Activated CD4-positive, alpha-beta T cell treated with anti-CD3 and anti-CD28 coated beads, Interleukin-2, Interleukin-6, amounts not matched to agents 100 ng/mL and 50 ng/mL, durations not matched to agents 16 hours and 8 hours (primary cell): ENCODE measurements at regions not wholly inside any gene's neighbourhood (a gene's known extent, or its start where the extent isn't known, plus 50 kb on each side); places are given as distances from the start of the nearest gene placed in this dataset.

Experiments
- DNase-seq: peaks from one replicate; pipeline ENCODE4 v3.0.0-alpha.2; 2020

DNA sequence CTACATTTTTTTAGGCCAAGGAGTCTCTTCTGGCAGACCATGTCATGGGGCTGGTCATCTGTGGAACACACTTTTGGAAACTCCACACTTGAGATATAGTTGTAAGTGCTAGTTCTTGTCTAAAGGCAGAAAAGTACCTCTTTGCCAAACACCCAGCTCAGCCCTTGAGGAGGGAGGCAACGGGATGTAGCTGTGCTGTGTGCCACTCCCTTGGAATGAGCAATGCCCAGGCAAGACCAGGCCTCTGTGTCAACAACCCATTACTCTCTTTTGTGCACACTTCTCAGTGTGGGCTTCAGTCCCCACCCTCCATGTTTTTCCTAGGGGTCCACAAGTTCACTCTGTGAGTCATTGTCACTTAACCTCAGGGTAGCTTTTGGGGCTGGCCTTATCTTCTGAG is 528.3 kb upstream of the CFAP20DC start:
- DNase-seq: no peak

DNA sequence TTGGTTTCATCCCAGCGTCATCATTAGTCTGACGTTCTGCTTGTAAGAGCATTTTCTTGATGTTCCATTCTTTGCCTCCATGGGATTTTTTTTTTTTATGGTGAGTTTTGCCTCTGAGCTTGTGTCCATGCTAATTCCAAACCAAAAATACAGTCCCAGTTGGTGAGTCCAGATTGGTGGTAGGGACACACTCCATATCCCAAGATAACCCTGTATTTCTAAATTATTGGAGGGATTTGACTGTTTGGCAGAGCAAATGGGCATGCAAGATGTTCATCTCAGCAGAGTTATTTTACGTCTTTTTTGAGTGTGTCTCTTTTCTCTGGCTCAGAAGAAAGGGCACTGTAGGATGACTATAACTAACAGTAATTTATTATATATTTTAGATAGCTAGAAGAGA is 526.8 kb upstream of the CFAP20DC start:
- DNase-seq: no peak

DNA sequence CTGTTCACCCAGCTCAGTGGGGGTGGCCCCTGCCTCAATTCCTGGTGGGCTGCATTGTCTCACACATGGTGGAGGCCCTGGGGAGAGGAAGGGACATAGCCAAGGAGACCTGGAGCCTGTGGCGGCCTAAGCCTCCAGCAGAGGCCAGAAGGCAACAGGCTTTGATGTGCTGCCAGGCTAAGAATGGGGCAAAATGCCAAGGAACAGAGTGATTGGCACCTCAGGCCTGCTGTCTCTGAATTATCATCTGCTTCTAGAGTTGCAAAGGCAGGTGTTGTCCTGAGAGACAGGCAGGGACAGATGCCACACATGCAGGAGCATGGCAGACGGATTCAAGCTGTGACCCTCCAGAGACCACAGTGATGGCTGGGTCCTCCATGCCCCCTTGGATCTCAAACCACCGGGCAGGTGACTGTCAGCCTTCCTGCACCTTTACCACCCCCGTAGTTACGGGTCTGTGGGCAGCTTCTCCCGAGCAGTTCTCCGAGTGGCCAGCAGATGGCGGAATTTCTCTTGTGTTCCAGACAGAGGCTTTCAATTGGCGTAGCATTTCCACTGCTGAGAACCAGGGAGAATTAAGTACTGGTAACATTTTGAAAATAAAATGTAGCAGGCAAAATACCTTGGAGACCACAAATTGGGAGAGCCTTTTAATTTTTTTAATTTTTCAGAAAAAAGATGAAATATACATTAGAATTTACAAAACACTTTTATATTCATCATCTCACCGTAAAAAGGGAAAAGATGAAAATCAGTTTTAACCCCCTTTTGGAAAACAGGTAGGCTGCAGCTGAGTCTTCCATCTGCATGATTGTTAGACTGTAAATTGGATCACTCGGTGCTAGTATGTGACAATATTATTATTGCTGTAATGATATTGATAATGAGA is 525.5 kb upstream of the CFAP20DC start:
- DNase-seq: peak; percentile 94

DNA sequence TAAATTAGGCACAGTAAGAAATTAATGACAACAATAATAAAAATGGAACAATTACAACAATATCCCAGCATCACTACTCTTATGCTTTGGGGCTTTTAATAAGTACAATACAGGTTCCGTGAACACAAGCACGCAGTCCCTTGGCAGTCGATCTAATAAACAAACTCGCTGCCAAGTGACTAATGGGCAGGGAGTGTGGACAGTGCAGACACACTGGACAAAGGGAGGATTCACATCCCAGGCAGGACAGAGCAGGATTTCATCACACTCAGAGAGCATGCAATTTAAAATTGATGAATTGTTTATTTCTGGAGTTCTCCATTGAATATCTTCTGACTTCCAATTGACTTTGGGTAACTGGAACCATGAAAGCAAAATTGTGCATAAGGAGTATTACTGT is 524.1 kb upstream of the CFAP20DC start:
- DNase-seq: no peak

DNA sequence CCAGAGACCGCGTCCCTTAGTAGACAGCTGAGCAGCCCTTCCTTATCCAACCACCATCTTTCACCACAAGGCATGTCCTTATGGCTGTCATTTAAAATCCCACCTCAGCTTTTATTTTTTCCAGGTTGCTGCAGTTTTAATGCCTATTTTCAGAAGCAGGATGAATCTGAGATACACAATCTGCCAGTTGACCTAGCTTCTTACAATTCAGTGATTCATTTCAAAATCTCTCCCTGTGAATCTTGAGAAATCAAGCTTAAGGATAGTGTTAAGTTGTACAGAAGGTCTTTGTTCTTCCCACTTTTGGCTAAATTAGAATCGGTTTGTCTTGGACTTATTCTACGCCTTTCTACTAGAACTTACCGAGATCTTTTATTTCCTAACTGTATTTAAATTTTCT is 522.3 kb upstream of the CFAP20DC start:
- no peak for DNase-seq

DNA sequence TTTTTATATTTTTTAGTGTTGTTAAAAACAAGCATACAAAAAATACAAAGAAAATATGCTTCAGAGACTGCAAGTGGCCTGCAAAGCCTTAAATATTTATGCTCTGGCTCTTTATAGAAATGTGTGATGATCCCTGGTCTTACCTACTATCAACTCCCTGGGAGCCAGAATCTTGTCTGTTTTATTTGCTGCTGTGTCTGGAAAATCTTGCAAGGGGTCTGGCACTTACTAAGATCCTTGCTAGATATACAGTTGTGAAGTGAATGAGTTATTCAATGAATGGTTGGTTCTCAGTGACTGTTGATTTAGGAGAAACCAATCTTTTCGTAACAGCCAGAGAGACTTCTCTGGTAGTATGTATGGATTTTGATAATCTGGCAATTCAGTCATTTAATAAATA is 521.0 kb upstream of the CFAP20DC start:
- no peak for DNase-seq

DNA sequence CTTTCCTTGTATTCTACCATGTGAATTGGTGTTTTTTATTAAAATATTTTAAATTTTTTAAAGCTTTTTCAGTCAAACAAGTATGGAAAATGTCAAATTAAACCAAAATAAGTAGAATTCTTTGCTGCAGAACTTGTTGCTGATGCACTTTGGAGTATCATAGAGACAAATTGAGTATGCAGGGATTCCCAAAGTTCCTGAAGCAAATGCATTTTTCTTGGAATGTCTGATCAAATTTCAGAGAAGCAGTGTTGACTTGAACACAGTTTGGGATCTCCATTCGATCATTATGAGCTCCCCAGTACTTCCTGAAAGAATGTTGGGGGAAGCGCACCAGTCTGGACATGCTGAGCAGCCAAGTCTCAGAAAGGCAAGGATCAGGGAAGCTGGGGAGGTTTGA is 517.8 kb upstream of the CFAP20DC start:
- DNase-seq: no peak

DNA sequence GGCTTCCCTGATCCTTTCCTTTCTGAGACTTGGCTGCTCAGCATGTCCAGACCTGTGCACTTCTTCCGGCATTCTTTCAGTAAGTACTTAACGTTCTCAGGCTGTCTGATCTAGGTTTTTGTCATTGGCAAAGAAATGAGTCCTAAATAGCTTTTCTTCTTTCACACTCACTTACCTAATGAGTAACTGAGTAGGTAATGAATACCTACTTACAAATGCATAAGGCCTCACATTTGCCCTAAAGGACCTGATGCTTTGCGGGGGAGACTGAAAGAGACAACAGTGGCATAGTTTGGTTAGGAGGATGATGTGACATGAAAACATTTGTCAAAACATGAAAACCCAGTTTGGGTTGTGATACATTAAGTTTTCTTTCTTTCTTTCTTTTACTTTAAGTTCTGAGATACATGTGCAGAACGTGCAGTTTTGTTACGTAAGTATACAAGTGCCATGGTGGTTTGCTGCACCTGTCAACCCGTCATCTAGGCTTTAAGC is 516.7 kb upstream of the CFAP20DC start:
- peak; percentile 84 for DNase-seq

DNA sequence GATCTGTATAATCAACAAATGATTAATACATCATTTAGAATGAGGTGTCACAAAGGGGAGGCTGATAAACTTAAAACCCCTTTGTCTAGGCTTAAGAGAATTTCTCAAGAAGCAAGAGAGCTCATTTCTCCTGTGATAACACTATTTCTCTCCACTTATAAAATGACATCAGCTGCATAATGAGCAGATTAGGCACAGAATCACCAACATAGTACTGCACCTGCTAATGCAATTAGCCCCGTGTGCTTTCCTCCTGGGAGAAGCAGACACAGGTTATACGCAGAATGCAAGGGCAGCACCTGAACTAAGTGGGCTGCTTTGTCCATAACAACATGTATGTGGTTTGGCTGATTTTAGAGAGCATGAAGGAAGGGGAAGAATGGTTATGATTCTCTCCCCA is 515.3 kb upstream of the CFAP20DC start:
- DNase-seq: no peak

DNA sequence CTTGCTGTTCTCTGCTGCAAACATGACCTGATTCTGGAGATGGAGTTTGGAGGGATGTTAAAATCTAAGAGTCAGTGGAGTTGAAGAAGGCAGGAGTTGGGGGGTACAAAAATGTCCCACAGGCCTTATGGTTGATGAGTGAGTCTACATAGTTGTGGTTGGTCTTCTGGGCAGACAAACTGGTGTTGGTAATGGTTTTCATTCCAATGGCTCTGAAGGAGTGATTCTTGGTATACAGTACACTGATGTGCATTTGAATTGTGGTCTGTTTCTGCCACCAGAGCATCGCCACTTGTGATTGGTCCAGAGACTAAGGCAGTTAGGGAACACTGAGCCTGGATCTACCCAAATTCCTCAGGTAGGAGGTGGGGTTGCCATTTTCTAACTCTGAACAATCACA is 514.1 kb upstream of the CFAP20DC start:
- no peak for DNase-seq

DNA sequence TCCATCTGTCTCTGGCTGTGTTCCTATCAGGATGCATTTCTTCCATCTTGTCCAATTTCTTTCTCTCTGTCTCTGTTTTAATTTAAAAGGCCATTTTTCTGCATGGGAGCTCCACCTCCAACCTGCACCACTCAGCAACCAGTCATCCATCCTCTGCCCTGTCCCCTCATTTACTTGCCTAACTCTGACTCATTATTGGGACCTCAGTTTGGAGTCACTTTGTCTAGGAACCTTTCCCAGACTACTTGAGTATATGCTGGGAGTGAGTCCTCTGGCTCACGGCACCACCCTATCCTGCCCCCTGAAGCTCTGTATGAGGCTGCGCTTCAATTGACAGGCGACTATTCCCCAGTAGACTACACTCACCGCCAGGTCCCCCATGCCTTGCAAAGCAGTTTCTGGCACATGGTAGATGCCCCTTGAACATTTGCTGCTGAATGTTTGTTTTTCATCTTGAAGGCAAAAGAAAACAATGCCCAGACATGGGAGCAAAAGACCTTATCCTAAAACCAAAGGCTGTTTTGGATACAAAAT is 513.3 kb upstream of the CFAP20DC start:
- DNase-seq: no peak

DNA sequence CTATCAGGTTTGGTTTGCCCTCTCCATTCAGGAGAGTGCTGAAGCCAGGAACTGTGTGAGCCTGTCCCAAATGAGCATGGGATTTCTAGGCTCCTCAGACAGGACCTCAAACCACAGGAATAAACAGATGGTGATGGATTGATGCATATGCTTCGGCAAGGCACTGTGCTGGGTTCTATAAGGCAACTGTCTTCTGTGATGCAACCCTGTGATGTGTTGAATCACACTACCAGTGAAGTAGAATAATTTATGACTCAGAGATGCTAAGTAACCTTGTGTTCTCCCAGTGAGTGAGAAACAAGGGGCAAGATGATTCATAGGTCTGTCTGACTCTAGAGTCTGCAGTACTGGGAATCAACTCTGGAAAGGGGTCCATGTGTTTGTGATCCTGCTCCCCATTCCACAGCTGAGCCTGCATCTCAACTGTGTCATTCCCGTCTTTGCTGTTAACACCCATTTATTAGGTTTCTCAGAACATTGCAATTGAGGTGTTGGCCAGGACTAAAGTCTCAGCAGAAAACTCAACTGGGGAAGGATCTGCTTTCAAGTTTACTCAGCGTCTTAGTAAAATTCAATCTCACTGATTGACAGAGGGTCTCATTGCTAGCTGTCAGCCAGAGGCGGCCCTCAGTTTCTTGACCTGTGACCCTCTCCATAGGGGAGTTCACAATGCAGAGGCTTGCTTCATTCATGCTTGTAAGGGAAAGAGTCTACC is 510.1 kb upstream of the CFAP20DC start:
- DNase-seq: peak; percentile 85

DNA sequence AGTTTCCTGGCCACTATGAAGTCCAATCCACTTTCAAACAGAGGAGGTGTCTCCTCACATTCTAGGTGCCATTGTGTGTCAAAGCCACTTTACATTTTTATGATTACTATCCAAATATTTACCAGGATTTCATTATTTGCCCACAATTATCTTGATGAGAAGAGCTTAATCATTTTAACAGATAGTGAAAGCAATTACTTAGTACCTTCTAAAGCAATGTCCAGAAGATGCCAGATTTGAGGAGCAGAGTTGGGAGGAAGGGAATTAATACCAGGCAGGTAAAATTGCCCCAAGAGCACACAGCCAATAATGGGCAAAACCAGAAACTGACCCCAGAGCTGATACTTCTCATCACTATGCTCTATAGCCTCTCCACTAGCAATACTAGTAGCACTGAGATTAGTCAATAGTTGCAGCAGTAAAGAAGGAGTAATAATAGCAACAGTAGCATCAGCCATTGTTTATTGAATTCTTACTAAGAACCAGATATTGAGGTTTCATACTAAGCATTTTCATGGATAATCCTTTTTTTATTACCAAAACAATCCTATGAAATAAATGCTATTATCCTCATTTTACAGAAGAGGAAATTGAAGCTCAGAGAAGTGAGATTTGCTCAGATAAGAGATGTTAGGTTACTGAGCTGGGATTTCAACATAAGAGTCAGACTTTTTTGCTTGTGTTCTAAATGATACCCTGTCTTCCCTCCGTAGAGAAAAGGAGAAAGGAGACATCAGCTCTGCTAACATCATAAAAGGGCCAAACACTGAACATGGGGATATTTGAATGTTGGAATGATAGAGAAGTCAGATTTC is 509.3 kb upstream of the CFAP20DC start:
- peak; percentile 35 for DNase-seq

DNA sequence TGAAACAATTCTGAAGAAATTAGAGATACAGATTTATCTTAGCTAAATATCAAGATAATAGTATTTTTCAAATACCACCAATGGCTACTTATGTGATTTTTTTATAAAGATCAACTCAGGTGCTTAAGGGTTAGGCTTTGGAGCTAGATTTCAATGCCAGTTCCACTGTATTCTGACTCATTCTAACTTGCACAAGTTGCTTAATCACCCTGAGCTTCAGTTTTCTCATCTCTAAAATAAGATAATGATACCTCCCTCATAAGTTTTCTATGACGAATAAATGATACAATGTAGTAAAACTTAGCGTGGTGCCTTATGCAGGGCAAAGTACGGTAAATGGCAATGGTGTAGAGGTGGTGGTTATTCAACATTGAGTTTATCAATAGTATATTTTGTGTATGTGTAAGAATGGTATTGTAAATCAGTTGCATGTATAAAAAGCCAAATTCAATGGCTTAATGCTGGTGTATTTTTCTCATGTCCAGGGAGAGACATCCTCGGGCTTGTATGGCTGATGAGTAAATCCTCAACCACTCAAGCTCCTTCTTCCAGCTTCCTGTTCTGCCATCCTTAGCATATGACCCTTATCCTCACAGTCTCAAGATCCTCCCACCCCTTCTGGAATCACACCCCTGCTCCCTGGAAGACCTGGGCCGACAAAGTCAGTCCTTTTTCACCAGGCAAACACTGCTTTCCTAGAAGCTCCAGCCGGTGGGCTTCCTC is 505.9 kb upstream of the CFAP20DC start:
- DNase-seq: no peak

DNA sequence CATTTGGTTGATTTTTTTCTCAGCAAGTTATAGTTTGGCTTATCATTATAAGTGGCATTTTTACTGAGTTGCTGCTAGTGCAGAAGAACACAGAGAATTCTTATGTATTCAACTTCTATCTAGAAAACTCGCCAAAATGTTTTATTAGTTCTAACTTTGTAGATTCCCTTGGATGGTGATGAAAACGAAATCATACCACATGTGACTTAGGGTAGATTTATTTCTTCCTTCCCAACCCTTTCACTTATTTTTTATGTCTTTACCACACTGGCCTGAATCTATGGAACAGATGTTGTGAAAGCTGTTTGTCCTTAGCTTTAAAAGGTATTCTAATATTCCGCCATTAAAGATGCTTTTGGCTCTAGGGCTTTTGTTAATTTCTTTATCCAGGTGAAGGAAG is 503.3 kb upstream of the CFAP20DC start:
- no peak for DNase-seq

DNA sequence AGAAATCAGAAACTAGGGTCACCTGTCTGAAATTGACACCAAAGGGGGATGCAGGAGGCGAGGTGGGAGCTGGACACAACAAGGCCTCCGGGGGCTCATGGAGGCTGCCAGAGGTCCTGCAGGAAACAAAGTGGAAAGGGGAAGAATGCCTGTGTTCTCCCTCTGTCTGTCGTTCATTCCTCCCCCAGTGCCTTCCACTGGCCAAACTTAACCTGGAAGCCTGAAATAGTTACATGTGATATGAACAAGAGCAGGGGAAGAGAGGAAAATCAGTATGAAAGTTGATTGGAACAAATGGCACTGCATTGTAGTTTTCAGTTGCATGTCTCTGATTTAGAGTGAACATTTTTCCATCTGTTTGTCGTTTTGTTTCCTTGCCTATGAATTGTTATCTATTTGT is 502.0 kb upstream of the CFAP20DC start:
- no peak for DNase-seq

DNA sequence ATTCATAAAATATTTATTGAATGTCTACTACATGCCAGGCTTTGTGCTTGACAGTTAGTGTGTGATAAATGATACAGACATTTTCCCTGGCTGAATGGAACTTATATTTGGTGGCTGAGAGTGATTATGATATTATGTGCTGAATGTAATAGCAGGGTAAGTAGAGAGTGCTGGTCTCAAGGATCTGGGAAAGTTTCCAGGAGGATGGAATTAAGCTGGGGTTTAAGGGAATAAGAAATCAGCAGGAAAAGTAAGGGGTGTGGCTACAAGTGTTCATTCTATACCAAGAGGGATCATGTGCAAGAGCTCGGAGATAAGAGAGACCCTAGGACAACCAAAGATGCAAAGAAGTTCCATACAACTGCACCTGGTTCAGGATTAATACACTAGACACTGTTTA is 500.1 kb upstream of the CFAP20DC start:
- no peak for DNase-seq

DNA sequence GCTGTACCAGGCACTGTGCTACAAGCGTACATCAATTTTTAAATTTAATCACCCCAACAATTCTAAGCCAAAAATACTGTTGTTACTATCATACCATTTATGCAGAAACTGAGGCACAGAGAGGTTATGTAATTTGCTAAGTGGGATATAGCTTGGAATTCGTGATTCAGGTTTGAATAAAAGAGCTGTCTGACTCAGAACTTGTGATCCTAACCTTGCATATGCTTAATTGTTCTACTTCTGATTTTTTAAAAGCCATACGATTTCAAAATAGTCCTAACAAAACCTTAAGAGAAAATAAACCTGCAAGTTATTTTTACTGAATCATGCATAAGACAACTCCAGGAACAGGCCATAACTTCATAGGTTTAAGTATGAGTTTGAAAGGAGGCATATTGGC is 498.0 kb upstream of the CFAP20DC start:
- no peak for DNase-seq

DNA sequence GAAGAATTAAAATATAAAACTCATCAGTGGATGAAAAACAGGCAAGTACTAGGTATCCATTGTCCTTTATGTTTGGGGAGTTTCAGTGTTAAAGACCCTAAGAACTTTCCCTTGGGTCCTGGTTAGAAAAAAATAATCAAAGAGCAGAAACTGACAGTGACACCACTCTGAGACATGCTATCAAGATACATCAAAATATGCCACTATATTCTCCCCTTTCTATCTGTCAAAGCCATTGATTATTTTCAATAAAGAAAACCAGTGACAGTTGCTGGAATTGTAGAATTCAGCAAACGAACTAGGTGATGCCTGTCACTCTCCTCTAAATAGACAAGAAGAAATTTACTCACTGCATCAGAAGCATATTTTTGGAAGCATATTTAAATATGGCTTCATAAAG is 496.7 kb upstream of the CFAP20DC start:
- DNase-seq: no peak

DNA sequence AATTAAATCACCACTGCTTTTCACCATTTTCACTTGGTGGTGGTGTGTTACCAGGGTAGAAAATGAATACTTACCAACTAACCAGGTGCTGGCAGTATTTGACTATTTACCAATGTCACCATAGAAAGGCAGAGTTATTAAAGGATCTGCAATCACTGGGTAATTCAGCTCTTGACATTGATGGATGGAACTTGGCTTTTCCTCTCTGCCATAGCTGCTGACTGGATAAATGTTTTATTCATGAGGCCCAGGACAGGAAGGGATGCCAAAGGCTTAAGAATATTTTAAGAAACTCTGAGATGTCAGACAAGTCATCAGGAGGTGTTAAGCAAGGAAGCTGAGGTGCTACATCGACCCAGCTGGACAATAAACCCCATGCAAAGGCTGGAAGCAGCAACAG is 495.5 kb upstream of the CFAP20DC start:
- DNase-seq: no peak

DNA sequence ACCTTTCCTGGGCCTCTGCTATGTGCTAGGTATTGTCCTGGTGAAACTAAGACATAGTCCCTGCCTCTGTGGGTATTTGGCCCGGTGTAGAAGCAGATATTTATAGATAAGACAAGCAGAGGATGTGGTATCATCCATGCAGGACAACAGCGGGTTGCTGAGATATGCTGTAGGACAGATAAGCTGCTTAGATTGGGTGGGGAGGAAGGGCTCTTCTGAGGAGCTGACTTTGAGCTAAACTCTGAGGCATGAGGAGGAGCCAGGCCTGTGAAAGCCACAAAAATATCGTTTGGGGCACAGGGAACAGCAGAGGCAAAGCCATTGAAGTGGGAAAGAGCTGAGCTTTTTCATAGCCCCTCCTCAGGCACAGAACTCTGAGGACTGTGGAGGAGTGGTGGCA is 492.5 kb upstream of the CFAP20DC start:
- no peak for DNase-seq

DNA sequence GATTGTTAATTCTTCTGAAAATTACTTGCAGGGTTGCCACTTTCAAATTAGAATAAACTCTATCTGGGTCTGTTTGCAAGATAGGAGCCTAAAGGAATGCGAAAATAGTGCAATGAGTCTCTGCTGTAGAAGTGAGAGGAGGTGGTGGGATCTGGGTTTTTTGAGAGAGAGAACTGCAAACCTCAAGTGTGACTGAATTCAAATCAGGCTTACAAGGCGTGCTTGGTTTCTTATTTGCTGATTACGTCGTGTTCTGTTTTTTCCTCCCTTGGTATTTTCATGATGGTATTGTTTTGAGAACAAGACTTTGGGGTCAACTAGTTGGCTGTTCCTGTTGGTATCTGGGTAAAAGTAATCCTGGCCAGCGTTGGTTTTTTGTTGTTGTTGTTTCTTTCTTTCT is 490.9 kb upstream of the CFAP20DC start:
- DNase-seq: peak; percentile 62
